Prostate gland (tissue), 1 donor: ENCODE measurements at regions not wholly inside any gene's neighbourhood (a gene's known extent, or its start where the extent isn't known, plus 50 kb on each side); places are given as distances from the start of the nearest gene placed in this dataset.

Source experiments
- POLR2A ChIP-seq: fragments of 450-650 bp; IDR thresholded peaks from one replicate; pipeline ENCODE4 v1.6.1; 2016; ENCODE audit warnings: antibody characterized with exemption, mild to moderate bottlenecking
- POLR2AphosphoS5 ChIP-seq: sonication (generic); formaldehyde crosslinking; IDR thresholded peaks from one replicate; pipeline ENCODE4 v1.6.1; 2017; ENCODE audit warnings: antibody characterized with exemption

DNA sequence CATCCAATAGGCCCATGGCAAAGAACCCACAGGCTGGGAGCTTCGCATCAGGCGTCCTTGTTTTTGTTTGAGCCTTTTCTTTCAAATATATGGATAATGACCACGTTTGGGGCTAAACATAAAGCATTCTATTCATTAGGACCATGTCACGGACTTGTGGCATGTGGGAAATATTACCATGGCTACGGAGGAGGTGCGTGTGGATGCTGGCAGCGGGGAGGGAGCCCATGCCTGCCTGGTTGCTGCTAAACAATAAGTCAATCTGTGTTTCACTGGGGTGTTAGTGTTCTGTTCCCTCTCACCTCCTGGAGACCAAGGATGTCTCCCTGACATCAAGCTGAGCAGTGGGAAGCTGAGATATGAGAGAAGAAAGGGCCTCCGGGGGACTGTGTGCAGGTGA is 121.1 kb downstream of the IRS2 start:
- TF ChIP-seq POLR2A, result no peak
- no peak for TF ChIP-seq POLR2AphosphoS5
